OCI-LY3 (cell line): ENCODE measurements at regions not wholly inside any gene's neighbourhood (a gene's known extent, or its start where the extent isn't known, plus 50 kb on each side); places are given as distances from the start of the nearest gene placed in this dataset.

Experiments used
- EZH2phosphoT487 ChIP-seq: fragments of 200-600 bp; shearing (Covaris generic); IDR thresholded peaks from 2 replicates; pipeline ENCODE4 v1.6.1; 2018; ENCODE audit warnings: antibody characterized with exemption, mixed run types, low read depth
- TF ChIP-seq, protein P1 (sequence below): fragments of 200-600, 300-600 bp; sonication (generic); IDR thresholded peaks from 2 replicates; pipeline ENCODE4 v1.5.1; 2014; ENCODE audit warnings: antibody characterized with exemption, low read length, low read depth

- TF ChIP-seq, protein P1, sequence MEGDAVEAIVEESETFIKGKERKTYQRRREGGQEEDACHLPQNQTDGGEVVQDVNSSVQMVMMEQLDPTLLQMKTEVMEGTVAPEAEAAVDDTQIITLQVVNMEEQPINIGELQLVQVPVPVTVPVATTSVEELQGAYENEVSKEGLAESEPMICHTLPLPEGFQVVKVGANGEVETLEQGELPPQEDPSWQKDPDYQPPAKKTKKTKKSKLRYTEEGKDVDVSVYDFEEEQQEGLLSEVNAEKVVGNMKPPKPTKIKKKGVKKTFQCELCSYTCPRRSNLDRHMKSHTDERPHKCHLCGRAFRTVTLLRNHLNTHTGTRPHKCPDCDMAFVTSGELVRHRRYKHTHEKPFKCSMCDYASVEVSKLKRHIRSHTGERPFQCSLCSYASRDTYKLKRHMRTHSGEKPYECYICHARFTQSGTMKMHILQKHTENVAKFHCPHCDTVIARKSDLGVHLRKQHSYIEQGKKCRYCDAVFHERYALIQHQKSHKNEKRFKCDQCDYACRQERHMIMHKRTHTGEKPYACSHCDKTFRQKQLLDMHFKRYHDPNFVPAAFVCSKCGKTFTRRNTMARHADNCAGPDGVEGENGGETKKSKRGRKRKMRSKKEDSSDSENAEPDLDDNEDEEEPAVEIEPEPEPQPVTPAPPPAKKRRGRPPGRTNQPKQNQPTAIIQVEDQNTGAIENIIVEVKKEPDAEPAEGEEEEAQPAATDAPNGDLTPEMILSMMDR = no peak
- no peak for TF ChIP-seq EZH2phosphoT487
These were observed 265.2 kb downstream of the GATA3 start for GRCh38 chr10:8319704-8320103.
